Skin of body (tissue), 1 donor: ENCODE measurements at regions not wholly inside any gene's neighbourhood (a gene's known extent, or its start where the extent isn't known, plus 50 kb on each side); places are given as distances from the start of the nearest gene placed in this dataset.
"Not testable (repeated sequence)": the region's sequence is repeated elsewhere in the genome, so short reads cannot be mapped to it uniquely, and the experiment has no call there.

ENCODE experiments used
- DNase-seq: peaks from one replicate; lab custom pipeline; 2025; lab: John Stamatoyannopoulos, UW

DNA sequence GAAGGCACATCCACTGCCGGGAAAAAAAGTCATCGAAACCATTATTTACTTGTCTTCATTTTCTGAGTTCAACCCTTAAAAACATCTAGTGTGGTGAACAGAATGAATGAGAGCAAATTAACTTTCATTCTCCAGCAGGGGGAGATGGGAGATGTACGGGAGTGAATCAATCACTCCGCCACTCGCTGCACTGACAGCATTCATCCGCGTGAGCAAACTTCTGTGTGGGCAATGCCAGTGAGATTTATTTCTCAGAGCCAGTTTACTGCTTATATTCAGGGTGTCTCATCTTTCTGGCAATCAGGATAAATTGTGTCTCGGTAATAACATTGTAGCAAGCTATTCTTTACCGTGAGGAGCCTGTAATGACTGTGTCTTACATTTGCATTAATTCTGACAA is 463.6 kb upstream of the MIS18BP1 start:
- DNase-seq = no peak

DNA sequence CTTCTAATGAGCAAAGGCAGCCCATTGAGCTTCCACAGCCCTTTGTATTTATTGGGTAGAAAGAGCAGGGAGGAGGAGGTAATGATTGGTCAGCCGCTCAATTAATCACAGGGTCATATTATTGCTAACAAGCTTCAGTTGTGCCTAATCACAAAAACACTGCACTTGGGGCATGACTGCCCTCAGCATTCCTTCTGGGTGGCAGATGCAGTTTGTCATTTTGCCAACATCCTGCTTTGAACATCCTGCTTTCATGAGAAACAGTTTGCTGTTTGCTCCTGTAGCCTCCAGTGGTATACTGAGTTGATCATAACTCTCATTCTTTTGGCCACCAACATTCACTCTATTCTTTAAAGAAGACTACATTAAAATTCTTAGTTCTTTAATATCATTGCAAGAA is 462.9 kb upstream of the MIS18BP1 start:
- no peak for DNase-seq

DNA sequence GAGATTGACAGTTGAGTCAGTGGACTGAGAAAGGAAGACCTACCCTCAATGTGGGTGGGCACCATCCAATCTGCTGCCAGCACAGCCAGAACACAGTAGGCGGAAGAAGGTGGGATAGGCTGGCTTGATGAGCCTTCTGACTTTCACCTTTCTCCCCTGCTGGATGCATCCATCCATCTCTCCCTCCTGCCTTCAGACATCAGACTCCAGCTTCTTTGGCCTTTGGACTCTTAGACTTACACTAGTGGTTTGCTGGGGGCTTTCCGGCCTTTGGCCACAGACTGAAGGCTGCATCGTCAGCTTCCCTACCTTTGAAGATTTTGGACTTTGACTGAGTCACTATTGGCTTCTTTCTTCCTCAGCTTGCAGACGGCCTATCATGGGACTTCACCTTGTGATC is 456.5 kb upstream of the MIS18BP1 start:
- DNase-seq = no peak

DNA sequence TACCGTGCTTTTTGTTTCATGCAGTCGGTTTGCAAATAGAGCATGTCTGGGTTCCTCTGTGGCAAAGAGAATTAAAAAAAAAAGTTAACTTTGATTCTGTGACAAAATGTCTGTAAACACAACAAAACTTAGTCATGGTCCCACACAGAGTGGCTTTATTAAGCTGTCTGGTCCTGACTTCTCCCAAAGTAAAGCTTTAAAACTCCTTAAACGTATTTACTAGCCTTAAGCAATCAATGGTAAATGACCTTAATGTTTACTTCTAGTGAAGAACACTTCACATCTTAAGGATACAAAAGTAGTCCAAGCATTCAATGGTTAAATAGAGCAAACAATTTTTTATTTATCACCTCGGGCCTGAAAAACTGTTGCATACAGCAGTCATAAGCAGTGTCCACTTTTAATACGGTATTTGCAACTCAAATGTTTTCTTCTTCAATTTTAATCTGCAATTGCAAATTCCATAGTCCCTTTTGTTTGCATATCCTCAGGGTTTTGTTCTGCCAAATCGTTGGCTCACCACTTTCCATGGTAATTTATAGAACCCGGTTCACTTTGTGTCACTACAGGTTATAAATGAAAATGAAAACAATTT is 453.0 kb upstream of the MIS18BP1 start:
- DNase-seq = no peak

DNA sequence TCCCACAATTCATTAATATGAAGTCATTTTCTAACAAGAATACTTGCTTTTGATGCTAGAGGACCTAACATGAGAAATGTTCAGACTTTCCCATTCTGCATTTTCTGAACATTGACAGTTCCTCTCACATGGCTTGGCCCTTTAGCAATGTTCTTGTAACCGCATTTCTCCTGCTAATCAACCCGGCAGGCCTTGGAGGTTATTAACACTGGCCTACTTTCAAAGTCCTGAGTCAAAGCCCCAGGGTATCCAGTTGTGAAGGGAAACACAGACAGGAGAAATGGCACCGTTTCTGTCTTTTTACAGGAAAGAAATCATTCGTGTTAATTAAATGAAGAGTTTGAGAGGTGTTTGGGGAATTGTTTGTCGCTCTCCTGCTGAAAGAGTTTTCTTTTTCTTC is 446.5 kb upstream of the MIS18BP1 start:
- no peak for DNase-seq

DNA sequence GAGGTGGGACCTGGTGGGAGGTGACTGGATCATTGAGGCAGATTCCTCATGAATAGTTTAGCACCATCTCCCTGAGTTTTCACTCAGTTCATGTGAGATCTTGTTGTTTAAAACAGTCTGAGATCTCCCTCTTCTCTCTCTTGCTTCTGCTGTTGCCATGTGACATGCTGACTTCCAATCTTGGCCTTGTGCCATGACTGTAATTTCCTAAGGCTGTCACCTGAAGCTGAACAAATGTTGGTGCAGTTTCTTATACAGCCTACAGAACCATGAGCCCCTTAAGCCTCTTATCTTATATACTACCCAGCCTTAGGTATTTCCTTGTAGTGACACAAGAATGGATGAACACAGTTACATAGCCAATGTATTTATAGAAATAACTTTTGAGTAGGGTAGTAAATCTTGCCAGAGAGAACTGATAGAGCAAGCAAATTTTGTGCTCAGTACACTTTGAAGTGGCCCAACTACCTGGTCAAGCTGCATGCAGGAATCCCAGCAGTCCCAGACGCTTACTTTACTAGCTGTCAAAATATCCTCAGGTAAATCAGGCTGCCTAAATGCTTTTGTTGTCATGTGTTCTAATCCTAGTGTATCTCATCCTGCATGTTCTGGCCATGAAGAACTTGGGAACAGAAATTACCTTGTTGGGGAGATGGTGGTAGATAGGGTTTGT is 445.6 kb upstream of the MIS18BP1 start:
- no peak for DNase-seq

DNA sequence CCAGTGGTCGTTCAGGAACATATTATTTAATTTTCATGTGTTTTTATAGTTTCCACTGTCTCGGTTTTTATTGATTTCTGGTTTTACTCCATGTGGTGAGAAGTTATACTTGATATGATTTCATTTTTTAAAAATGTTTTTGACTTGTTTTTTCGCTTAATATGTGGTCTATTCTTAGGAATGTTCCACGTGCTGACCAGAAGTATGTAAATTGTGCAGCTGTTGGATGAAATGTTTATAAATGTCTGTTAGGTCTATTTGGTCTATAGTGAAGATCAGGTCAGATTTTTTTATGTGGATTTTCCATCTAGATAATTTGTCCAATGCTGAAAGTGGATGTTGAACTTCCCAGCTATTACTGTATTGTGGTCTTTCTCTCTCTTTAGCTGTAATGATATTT is 433.8 kb upstream of the MIS18BP1 start:
- DNase-seq = no peak

DNA sequence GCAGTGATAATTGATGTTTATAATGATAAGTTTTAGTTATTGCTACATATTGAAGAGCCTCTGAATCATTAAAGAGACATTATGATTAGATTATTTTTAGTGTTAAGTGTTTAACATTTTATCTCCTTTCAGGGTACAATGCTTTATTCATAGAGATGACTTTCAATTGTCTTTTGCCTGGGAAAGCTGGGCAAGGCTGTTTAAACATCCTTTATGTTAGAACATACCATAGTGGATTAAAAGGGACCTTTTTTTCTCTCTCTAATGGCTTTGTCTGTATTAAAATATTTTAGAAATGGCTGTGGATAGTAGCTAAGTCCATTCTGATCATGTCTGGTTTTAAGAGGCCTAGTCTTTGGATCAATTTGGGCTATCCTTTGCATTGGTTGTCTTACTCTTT is 427.5 kb upstream of the MIS18BP1 start:
- DNase-seq = no peak

DNA sequence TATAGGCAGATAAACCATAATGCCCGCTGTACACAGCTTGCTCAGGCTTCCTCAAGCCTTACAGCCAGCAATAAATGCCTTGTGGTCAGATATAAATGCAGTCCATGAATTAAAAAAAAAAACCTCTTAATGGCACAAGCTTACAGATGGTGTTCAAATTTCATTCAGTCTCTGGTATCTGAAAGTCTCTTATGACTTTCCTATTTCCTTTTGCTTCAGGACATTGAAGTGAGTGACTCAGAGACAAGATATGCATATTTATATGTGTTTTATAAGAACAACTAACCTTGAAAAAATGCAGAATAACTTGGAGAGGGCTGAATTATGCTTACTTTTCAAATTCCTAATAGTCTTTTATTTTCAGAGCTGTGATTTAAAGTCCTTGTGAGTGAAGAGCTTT is 426.9 kb upstream of the MIS18BP1 start:
- DNase-seq = no peak

DNA sequence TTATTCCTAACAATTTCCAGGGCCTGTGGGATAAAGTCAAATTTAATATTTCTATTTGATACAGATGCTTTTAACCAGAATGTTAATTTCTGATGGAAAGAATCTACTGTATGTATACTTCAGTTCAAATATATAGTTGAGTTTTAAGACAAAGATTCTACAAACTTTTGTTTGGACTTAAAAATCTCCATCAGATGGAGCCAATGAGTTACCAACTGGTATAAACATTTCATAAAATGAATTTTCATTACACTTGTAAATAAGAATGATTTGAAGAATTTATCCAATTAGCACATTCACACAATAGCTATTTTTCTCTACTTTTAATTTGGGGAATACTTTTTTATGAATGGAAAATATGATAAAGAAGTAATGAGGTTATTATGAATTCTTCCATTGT is 425.2 kb upstream of the MIS18BP1 start:
- no peak for DNase-seq

DNA sequence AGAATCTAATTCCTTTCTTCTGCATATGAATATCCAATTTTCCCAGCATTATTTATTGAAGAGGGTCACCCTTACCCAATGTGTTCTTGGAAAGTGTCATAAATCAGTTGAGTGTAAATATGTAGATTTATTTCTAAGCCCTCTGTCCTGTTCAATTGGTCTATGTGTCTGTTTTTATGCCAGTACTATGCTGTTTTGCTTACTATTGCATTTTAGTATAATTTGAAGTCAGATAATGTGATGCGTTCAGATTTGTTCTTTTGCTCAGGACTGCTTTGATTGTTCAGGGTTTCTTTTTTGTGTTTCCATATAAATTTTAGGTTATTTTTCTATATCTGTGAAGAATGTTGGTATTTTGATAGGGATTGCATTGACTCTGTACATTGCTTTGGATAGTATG is 420.4 kb upstream of the MIS18BP1 start:
- no peak for DNase-seq

DNA sequence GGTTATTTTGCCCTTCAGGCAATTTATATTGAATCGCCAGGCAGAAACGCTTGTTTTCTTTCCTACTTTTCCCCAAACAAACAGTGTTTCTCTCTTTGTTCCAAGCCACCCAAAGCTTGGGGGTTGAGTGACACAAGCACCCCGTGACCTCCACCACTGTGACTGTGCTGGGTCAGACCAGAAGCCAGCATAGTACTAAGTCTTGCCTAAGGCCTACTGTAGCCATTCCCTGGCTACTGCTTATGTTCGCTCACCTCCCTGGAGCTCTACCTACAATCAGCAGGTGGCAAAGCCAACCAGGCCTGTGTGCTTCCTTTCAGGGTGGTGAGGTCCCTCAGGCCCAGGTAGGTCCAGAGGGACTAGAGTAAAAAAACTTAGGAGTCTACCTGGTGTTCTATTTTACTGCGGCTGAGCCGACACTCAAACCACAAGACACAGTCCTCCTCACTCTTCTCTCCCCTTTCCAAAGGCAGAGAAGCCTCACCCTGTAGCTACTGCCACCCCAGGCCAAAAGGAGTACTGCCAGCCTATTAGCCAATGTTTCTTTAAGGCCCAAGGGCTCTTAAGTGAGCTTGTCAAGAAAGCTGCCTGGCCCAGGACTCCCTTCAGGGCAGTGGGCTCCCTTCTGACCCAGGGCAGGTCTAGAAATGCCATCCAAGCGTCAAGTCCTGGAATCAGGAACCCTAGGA is 411.8 kb upstream of the MIS18BP1 start:
- DNase-seq = no peak

DNA sequence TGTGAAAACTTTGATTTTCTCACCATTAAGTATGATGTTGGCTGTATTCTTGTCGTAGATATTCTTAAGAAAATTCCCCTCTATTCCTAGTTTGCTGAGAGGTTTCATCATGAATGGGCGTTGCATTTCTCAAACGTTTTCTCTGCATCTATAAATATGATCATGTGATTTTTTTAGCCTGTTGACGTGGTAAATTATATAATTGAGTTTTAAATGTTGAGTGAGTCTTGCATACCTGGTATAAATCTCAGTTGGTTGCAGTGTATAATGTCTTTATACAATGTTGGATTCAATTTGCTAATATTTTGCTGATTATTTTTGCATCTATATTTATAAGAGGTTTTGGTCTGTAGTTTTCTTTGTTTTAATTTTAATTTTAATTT is 405.9 kb upstream of the MIS18BP1 start:
- no peak for DNase-seq

DNA sequence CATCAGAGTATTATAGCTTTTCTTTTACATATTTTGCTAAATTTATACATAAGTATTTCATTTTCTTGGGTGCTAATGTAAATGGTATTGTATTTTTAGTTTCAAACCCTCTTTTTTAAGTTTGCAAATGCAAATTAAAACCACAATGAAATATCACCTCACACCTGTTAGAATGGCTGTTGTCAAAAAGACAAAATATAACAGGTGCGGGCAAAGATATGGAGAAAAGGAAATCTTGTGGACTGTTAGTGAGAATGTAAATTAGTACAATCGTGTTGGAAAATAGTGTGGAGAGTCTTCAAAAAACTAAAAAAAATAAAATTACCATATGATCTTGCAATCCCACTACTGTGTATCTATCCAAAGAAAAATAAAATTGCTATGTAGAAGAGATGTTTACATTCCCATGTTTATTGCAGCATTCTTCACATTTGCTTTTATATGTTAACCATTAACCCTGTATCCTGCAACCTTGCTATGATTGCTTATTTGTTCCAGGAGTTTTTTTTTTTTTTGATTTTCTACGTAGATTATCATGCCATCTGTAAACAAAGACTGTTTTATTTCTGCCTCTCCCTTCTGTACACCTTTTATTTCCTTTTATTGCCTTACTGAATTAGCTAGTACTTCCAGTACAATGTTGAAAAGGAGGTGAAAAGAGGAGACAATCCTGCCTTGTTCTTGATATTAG is 405.4 kb upstream of the MIS18BP1 start:
- DNase-seq = no peak

DNA sequence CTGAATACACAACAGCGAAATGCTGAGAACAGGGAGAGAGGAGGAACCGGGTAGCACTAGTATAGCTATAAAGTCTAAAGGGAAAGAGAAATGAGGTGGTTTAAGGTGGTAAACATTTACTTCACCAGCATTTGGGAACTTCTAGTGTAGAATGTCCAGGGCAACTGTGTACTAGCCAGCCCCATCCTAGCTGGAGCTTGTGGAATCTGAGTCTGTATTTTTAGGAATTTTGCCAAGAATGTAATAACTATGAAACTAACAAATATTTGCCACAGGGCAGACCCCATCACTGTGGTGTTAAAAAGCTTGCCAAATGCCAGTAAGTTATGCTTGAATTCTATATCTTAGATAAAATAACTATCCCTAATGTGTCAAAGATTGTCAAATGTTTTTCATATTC is 398.9 kb upstream of the MIS18BP1 start:
- DNase-seq = no peak

DNA sequence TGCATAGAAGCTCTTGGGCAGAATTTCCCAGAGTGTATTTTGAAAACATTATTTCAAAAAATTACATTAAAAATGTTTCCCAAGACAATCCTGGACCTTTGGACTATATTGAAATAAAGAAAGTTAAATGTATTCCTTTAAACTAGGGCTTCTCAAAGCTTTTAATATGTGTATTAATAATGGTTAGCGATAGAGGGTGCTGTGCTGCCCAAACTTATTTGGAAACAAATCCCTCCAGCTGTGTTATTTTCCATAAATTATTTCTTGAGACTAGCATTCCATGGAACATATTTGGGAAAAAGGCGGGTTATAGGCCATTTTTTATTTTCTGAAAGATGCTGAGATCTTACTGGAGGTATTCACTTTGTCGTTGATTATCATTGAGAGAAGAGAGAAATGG is 397.8 kb upstream of the MIS18BP1 start:
- no peak for DNase-seq

DNA sequence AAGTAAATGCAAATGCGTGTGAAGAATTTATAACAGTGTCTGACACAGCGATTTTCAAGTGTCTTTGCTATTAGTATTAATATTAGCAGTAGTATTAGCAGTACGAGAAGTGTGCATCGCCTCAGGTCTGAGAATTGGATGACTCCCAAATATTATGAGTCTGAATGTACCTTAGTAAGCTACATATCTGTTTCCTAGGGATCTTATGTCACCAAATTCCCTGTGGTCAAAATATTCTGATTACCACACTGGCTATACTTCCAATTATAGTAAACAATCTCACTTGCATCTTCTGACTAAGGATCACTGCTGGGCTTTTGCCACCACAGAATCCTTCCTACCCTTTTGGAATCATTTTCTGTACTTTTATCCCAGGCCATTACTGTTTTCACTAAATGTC is 396.0 kb upstream of the MIS18BP1 start:
- DNase-seq = no peak

DNA sequence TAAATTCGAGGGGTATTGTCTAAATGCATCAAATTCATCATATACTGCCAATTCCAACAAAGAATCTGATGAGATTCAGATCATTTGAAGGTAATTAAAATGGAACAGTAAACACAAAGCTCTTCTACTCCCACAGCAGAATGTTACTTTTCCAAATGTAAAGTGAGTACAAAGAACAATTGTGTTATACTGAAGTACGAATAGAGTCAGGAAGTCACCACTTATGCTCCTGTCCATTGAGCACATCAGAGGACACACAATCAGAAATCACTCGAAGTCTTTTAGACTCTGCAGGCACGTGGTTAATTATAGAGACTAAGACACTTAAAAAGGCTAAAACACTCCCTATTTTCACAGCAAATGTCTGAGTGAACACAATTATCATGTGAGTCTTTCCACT is 388.5 kb upstream of the MIS18BP1 start:
- DNase-seq = no peak

DNA sequence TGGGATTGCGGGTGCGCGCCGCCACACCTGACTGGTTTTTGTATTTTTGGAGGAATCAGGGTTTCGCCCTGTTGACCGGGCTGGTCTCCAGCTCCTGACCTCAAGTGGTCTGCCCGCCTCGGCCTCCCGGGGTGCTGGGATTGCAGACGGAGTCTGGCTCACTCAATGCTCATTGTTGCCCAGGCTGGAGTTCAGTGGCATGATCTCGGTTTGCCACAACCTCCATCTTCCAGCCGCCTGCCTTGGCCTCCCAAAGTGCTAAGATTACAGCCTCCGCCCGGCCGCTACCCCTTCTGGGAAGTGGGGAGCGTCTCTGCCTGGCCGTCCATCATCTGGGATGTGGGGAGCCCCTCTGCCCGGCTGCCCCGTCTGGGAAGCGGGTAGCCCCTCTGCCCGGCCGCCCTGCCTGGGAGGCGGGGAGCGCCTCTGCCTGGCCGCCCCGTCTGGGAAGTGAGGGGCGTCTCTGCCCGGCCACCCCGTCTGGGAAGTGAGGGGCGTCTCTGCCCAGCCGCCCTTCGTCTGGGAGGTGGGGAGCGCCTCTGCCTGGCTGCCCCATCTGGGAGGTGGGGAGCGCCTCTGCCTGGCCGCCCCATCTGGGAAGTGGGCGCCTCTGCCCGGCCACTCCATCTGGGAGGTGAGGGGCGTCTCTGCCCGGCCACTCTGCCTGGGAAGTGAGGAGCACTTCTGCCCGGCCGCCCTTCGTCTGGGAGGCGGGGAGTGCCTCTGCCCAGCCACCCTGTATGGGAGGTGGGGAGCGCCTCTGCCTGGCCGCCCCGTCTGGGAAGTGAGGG is 381.8 kb upstream of the MIS18BP1 start:
- DNase-seq = not testable (repeated sequence)

DNA sequence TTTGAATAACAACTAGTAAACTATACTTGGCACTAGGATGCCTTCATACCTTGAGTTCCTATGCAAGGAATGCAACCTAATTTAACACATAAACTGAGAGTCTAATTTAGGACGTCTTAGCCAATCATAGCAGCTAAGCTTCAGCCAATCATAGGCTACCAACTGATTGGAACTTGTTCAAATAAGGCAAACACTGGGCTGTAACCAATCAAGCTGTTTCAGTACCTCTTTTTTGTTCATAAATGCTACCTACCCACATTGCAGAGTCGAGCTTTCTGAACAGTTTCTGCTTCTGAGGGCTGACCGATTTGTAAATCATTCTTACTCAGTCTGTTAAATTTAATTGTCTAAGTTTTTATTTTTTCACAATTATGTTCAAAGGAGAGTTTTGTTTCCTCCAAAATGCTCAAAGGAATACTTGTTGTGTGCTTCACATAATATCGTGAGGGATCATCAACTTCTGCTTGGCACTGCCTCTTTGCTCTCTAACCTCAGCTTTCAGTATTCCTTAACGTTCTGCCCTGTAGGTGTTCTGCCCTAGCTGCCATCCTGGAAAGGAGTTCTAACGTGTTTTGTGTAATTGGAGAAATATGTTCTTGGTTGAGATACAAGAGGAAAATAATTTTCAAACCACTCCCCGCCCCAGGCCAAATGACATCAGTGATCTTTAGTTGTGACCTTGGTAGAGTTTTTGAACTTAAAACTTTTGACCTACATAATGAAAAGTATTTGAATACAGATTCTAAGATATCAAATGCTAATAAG is 380.4 kb upstream of the MIS18BP1 start:
- DNase-seq = no peak

DNA sequence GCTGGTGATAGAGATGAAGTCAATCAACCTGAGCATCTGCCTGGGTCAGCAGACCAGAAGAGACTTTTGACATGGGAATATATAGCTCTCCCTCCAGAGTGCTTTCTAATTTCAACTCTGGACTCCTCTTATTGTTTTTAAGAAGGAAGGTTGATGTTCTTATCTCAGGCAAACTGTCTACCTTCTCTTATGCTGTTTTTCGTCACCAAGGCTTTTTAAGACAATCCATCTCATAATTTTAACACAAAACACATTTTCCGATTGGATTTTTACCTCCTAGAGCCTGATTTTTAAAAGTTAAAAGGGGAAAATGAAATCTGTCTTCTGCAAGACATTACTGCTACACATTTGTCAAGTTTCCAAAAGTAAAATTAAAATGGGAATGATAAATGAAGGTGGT is 368.7 kb upstream of the MIS18BP1 start:
- no peak for DNase-seq
